A549 (cell line): ENCODE measurements at regions not wholly inside any gene's neighbourhood (a gene's known extent, or its start where the extent isn't known, plus 50 kb on each side); places are given as distances from the start of the nearest gene placed in this dataset.

Experiments
- ATAC-seq, 2 experiments: fragments of 200-7000 bp in 1 of 2; fragments of >200 bp in 1 of 2; cut with Nextera tagmentation in 1 of 2; cut with Tn5 transposase in 1 of 2; 3 replicates each; pipeline versions ENCODE4 v1.8.0 to v1.9.1; 2018 to 2020; ENCODE audit warnings: mild to moderate bottlenecking in 1 of 2, moderate library complexity in 1 of 2
- CTCF ChIA-PET: fragments of 300-600 bp; sonication (Branson Sonifier 250); formaldehyde crosslinking; extraction: SDS; loops from one replicate; lab custom pipeline; 2021; ENCODE audit warnings: antibody characterized with exemption, inconsistent platforms; lab: Yijun Ruan, JAX
- POLR2A ChIA-PET: fragments of 350-600 bp; formaldehyde crosslinking; extraction: SDS; loops from one replicate; lab custom pipeline; 2021; ENCODE audit warnings: antibody characterized with exemption, inconsistent platforms; lab: Yijun Ruan, JAX
- DNase-seq, 2 experiments: peaks; one replicate each; pipeline versions ENCODE4 v3.0.0 to v3.0.0-alpha.2; 2011 to 2016; ENCODE audit warnings: low read depth in 1 of 2, low spot score in 1 of 2
- FAIRE-seq: peaks from 2 replicates; lab custom pipeline; 2011; peaks lifted over from hg19 to GRCh38; lab: Jason Lieb, UNC
- H3K27ac ChIP-seq, 2 experiments: fragments of >200 bp; sonication (Bioruptor Twin); formaldehyde crosslinking; 3 replicates each; pipeline ENCODE4 v1.5.1; 2016 to 2017
- H3K4me1 ChIP-seq: fragments of >200 bp; sonication (Bioruptor Twin); formaldehyde crosslinking; 3 replicates; pipeline ENCODE4 v1.6.1; 2016
- H3K4me2 ChIP-seq: fragments of >200 bp; sonication (Bioruptor Twin); formaldehyde crosslinking; 3 replicates; pipeline ENCODE4 v1.6.1; 2016
- H3K4me3 ChIP-seq: fragments of >200 bp; sonication (Bioruptor Twin); formaldehyde crosslinking; 3 replicates; pipeline ENCODE4 v1.5.1; 2016
- H3K9me3 ChIP-seq: fragments of >200 bp; sonication (Bioruptor Twin); formaldehyde crosslinking; 3 replicates; pipeline ENCODE4 v1.6.1; 2016
- CHD4 ChIP-seq: fragments of 200-600 bp; sonication (generic); IDR thresholded peaks from 2 replicates; pipeline ENCODE4 v1.6.1; 2016; ENCODE audit warnings: antibody characterized with exemption, mild to moderate bottlenecking, borderline replicate concordance
- CTCF ChIP-seq: fragments of >200 bp; sonication (Bioruptor Twin); formaldehyde crosslinking; IDR thresholded peaks from 3 replicates; pipeline ENCODE4 v1.5.1; 2016
- FOXS1 ChIP-seq: fragments of 250-450 bp; sonication (Bioruptor Pico); IDR thresholded peaks from 2 replicates; pipeline ENCODE4 v1.5.0; 2020; ENCODE audit warnings: mild to moderate bottlenecking, moderate library complexity
- GATA3 ChIP-seq: IDR thresholded peaks from 2 replicates; pipeline ENCODE4 v1.6.1; 2012; ENCODE audit warnings: borderline replicate concordance
- HMGXB4 ChIP-seq: fragments of 250-450 bp; sonication (Bioruptor Pico); IDR thresholded peaks from 2 replicates; pipeline ENCODE4 v1.5.0; 2021; ENCODE audit warnings: mild to moderate bottlenecking, moderate library complexity, borderline replicate concordance
- HOXB13 ChIP-seq: fragments of 250-450 bp; sonication (Bioruptor Pico); IDR thresholded peaks from 2 replicates; pipeline ENCODE4 v1.5.0; 2020; ENCODE audit warnings: low read depth, mild to moderate bottlenecking, moderate library complexity
- JUN ChIP-seq, 2 experiments: fragments of >200 bp; sonication (Bioruptor Twin); formaldehyde crosslinking; IDR thresholded peaks; 2 replicates in 1 of 2; 3 replicates in 1 of 2; pipeline ENCODE4 v1.6.1; 2016 to 2017
- MAFK ChIP-seq: fragments of 450-650 bp; IDR thresholded peaks from 2 replicates; pipeline ENCODE4 v1.6.1; 2014; ENCODE audit not compliant: partially characterized antibody
- MAX ChIP-seq: IDR thresholded peaks from 2 replicates; pipeline ENCODE4 v1.6.1; 2012
- MAZ ChIP-seq: fragments of 150-350 bp; IDR thresholded peaks from 2 replicates; pipeline ENCODE4 v1.6.1; 2014; ENCODE audit warnings: antibody characterized with exemption, low read depth, low read length, borderline replicate concordance
- MYC ChIP-seq: IDR thresholded peaks from 2 replicates; pipeline ENCODE4 v1.6.1; 2012; ENCODE audit warnings: mild to moderate bottlenecking, inconsistent platforms, low read length, improper control_type of control experiment, borderline replicate concordance
- NR3C1 ChIP-seq: fragments of >200 bp; sonication (Bioruptor Twin); formaldehyde crosslinking; IDR thresholded peaks from 3 replicates; pipeline ENCODE4 v1.6.1; 2017
- RARB ChIP-seq: fragments of 250-450 bp; sonication (Bioruptor Pico); IDR thresholded peaks from 2 replicates; pipeline ENCODE4 v1.8.0; 2021; ENCODE audit warnings: mild to moderate bottlenecking, moderate library complexity
- RCOR1 ChIP-seq: fragments of 150-350 bp; IDR thresholded peaks from 2 replicates; pipeline ENCODE4 v1.6.1; 2014; ENCODE audit warnings: antibody characterized with exemption, low read length, low read depth
- RNF2 ChIP-seq: fragments of 200-600 bp; sonication (generic); IDR thresholded peaks from 2 replicates; pipeline ENCODE4 v1.6.1; 2016; ENCODE audit warnings: low read depth, mild to moderate bottlenecking, antibody characterized with exemption, moderate library complexity, borderline replicate concordance
- SMC3 ChIP-seq: fragments of >200 bp; sonication (Bioruptor Twin); formaldehyde crosslinking; IDR thresholded peaks from 3 replicates; pipeline ENCODE4 v1.6.1; 2018; ENCODE audit warnings: inconsistent platforms
- ZFP36 ChIP-seq: fragments of 450-650 bp; IDR thresholded peaks from 2 replicates; pipeline ENCODE4 v1.6.1; 2014; ENCODE audit warnings: borderline replicate concordance; ENCODE audit not compliant: partially characterized antibody
- WGBS: methylation state at CpG from one replicate; pipeline ENCODE4 v1.1.6; 2017; ENCODE audit errors: missing lambda C conversion rate; 5-methylcytosine and 5-hydroxymethylcytosine counted together
- TF ChIP-seq, protein P1 (sequence below): fragments of 150-350 bp; IDR thresholded peaks from 2 replicates; pipeline ENCODE4 v1.6.1; 2014; ENCODE audit warnings: low read depth, mild to moderate bottlenecking, low read length
- TF ChIP-seq, protein P2 (sequence below): fragments of 250-450 bp; sonication (Bioruptor Pico); IDR thresholded peaks from 2 replicates; pipeline ENCODE4 v1.5.0; 2020; ENCODE audit warnings: low read depth, mild to moderate bottlenecking, moderate library complexity

DNA sequence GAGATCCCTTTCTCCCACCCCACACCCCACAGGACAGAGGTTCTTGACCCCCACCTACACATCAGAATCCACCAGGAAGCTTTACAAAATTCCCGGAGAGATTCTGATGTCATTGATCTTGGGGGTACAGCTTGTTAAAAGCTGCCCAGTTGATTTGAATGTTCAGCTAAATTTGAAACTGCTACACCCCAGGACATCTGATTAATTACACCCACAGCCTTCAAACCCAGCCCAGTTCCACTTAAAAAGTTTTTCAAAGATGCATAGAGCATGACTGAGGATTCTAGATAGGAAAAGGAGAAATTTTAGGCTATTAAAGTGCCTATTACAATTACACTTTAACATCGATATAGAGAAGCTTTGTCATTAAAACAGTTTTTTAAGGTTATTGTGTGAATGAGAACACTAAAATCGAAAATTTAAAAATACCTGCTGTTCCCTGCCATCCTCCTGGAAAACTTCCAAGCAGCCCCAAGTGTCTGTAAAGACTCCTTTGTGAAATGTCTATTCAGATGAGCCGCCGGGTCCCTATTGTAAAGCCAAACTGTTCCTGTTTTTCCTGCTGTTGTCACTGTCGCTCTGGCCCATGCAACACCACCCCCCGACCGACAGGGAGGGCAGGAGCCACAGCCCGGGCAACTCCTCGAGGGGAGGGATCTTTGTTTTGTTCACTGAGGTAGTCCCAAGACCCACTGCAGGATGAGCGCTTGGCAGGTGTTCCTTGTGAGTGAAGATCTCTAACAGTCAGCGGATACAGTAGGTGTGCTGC is 132.5 kb upstream of the PHACTR3 start:
- CTCF ChIA-PET: interaction anchor here (1.5 to 2.5 kb wide), 3 partner anchors 16 to 384 kb away, joined by 4 to 12 read pairs (median 9); no protein-coding TSS in a partner anchor
- no peaks in the 10 kb centered on the region; the same call in 2 of the 3 replicates for H3K9me3 ChIP-seq
- FAIRE-seq (no peak), DNase-seq (no peak), ATAC-seq (no peak)
- WGBS: 35% methylated on average over 12 of the region's 12 CpGs
- H3K27ac ChIP-seq: no peak overlapping the region
- no peak overlapping the region for H3K4me3 ChIP-seq
- TF ChIP-seq MAFK (no peak), SMC3 (no peak), MYC (no peak), RARB (CRISPR knock-in tag) (no peak), MAZ (no peak), HMGXB4 (CRISPR knock-in tag) (no peak), NR3C1 (no peak), JUN (IDR thresholded peaks at IDR 0.05) (no peak), ZFP36 (no peak), HOXB13 (CRISPR knock-in tag) (no peak), MAX (no peak)
- TF ChIP-seq, protein P1, sequence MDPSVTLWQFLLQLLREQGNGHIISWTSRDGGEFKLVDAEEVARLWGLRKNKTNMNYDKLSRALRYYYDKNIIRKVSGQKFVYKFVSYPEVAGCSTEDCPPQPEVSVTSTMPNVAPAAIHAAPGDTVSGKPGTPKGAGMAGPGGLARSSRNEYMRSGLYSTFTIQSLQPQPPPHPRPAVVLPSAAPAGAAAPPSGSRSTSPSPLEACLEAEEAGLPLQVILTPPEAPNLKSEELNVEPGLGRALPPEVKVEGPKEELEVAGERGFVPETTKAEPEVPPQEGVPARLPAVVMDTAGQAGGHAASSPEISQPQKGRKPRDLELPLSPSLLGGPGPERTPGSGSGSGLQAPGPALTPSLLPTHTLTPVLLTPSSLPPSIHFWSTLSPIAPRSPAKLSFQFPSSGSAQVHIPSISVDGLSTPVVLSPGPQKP: no peak
- H3K4me1 ChIP-seq: no peaks in the 10 kb centered on the region
- H3K4me2 ChIP-seq: no peak overlapping the region
- POLR2A ChIA-PET: no interaction called here

DNA sequence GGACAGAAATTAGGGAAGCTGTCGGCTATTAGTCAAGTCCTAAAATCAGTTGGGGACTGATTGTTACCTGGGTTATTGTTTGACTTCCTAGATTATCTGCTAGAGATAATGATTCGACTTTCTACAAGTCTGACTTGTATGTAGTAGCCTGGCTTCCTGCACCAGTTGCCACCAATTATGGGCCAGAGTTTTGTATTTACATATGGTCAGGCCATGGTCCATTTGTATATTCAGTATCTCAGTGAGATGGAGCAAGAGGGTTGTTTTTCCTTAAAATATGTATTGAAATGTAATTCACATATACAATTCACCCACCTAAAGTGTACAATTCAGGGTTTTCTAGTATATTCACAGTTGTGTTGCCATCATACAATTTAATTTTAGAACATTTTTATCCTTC is 130.6 kb upstream of the PHACTR3 start:
- FAIRE-seq (no peak), ATAC-seq (no peak), DNase-seq (no peak)
- Histone ChIP-seq H3K27ac (no peak overlapping the region), H3K4me1 (no peaks in the 10 kb centered on the region), H3K4me3 (no peak overlapping the region), H3K9me3 (no peaks in the 10 kb centered on the region; the same call in 2 of the 3 replicates), H3K4me2 (no peak overlapping the region)
- ChIA-PET POLR2A (no interaction called here), CTCF (interaction anchor here (1.1 to 1.5 kb wide), 2 partner anchors 18 to 386 kb away, joined by 3 to 4 read pairs; no protein-coding TSS in a partner anchor)
- WGBS: 35% methylated on average over 2 of the region's 2 CpGs
- TF ChIP-seq CTCF (no peak), CHD4 (no peak), RNF2 (no peak), GATA3 (no peak), FOXS1 (CRISPR knock-in tag) (no peak), RCOR1 (no peak), MAZ (no peak)
- TF ChIP-seq, protein P2, sequence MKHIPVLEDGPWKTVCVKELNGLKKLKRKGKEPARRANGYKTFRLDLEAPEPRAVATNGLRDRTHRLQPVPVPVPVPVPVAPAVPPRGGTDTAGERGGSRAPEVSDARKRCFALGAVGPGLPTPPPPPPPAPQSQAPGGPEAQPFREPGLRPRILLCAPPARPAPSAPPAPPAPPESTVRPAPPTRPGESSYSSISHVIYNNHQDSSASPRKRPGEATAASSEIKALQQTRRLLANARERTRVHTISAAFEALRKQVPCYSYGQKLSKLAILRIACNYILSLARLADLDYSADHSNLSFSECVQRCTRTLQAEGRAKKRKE (CRISPR knock-in tag): no peak
